NCI-H1436 (cell line): ENCODE measurements at regions not wholly inside any gene's neighbourhood (a gene's known extent, or its start where the extent isn't known, plus 50 kb on each side); places are given as distances from the start of the nearest gene placed in this dataset.
A peak's percentile ranks its signal among the peaks of the same experiment; 100 is the strongest.
"Not testable (repeated sequence)": the region's sequence is repeated elsewhere in the genome, so short reads cannot be mapped to it uniquely, and the experiment has no call there.

Experiments
- DNase-seq: peaks from one replicate; lab custom pipeline; 2025; lab: John Stamatoyannopoulos, UW

DNA sequence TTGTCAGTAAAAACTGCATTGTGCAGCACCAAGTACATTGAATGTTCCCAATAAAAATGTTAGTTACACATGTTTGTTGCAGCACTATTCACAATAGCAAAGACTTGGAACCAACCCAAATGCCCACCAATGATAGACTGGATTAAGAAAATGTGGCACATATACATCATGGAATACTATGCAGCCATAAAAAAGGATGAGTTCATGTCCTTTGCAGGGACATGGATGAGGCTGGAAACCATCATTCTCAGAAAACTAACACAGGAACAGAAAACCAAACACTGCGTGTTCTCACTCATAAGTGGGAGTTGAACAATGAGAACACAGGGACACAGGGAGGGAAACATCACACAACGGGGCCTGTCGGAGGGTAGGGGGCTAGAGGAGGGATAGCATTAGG, 401.3 kb upstream of the NR5A2 start:
- not testable (repeated sequence) for DNase-seq

DNA sequence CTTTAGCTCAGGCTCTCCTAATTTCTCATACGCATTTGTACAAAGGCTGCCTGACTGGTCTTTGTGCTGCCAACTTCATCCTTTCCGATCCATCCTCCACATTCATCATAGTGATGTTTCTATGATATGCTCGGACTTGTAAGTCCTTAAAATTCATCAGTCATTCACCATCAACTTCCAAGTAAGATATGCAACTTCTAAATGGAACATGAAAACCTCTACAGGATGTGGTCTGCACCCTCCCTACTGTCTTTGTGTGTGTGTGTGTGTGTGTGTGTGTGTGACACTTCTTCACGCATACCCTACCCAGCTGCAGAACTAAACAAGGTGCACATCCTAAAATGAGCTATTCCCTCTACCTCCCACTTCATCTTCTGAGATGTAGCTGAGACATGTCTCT, 397.9 kb upstream of the NR5A2 start:
- DNase-seq = no peak

GRCh38 chr1:199639453-199639852, 388.1 kb upstream of the NR5A2 start:
- no peak for DNase-seq

DNA sequence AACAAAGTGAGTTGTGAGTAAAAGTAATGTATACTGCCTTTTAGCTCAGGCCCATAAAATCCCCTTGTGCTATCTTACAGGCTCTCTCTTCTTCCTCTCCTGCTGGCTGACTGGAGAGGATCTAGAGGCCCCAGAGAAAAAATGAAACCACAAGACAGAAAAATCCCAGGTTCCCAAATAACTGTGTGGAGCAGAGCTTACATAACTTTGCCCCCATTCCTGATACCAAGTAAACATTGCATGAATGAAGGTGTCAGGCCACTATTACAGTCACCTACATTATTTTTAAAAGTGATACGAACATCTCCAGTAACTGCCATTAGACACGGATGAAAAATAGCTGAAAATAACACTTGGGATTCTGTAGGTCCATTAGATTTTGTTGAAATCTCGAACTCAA, 386.0 kb upstream of the NR5A2 start:
- DNase-seq = no peak

DNA sequence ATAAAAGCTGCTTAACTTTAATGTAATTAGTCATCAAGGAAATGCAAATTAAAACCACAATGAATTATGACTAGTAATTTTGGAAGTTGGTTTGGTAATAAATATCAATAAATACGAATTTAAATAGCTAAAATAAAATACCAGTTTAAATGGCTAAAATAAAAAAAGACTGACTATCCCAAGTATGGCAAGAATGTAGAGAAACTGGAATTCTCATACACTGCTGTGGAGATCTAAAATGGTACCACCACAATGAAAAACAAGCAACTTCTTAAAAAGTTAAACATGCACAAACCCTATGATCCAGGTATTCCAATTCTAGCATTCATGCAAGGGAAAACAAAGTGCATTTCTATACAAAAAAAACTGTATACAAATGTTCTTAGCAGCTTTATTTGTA, 382.6 kb upstream of the NR5A2 start:
- DNase-seq = no peak

GRCh38 chr1:199646761-199647160, 380.7 kb upstream of the NR5A2 start:
- DNase-seq = no peak

GRCh38 chr1:199657449-199657848, 370.1 kb upstream of the NR5A2 start:
- DNase-seq = no peak

- no peak for DNase-seq
These were observed 367.4 kb upstream of the NR5A2 start for GRCh38 chr1:199660071-199660470.

GRCh38 chr1:199665371-199665770, 362.1 kb upstream of the NR5A2 start:
- DNase-seq = no peak

DNA sequence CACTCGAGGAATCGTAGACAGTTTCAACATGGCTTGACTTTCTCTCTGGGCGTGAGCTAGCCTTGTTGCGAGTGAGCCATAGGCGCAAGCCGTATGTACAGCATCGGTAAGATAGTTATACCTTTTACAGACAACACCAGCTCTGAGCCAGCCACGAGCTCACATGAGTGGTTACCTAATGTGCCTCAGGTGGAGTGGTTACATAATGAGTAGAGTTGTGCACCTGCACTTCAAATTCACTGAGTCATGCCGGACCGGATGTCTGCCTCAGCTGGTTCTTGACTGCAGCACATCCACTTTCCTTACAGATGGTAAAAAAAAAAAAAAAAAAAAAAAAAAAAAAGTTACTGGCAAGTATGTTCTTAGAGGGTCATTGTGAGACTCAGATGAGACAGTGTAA, 360.4 kb upstream of the NR5A2 start:
- no peak for DNase-seq

- no peak for DNase-seq
These were observed 357.6 kb upstream of the NR5A2 start for GRCh38 chr1:199669916-199670315.

DNA sequence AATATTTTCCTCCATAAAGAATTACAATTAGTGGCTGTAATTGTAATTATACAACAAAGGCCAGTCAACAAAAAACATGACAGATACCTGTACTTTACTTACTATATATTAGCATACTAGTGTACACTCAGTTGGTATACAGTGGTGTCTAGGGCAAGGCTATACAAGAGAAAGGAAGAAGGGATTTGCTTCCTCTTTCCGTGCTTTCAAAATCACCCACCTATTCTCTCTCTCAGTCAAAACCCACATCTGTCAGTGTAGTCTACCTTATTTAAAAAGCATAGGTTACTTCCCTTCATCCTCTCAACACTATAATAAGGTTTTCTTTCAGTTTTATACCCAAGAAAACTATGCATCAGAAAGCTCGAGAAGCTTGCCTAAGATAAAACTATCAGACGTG, 355.8 kb upstream of the NR5A2 start:
- no peak for DNase-seq

GRCh38 chr1:199675937-199676336, 351.6 kb upstream of the NR5A2 start:
- no peak for DNase-seq

- DNase-seq = no peak
These were observed 348.7 kb upstream of the NR5A2 start for GRCh38 chr1:199678771-199679170.

DNA sequence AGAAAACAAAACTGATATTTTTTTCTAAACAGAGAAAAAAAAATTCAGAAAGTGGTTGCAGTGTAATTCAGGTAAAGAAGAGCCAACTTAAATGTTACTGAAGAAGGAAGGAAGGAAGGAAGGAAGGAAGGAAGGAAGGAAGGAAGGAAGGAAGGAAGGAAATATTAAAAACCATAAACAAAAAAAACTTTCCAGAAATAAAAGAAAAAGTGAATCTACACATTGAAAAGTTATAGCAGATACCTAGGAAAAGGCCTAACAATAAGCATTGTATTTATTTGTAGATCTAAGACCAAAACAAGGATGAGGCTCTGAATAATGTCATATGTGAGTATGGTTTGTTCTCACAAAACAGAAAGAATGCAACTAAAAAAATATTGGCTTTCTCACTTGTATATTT, 345.4 kb upstream of the NR5A2 start:
- DNase-seq = no peak

GRCh38 chr1:199684686-199685273, 342.7 kb upstream of the NR5A2 start:
- peak; percentile 71 for DNase-seq

DNA sequence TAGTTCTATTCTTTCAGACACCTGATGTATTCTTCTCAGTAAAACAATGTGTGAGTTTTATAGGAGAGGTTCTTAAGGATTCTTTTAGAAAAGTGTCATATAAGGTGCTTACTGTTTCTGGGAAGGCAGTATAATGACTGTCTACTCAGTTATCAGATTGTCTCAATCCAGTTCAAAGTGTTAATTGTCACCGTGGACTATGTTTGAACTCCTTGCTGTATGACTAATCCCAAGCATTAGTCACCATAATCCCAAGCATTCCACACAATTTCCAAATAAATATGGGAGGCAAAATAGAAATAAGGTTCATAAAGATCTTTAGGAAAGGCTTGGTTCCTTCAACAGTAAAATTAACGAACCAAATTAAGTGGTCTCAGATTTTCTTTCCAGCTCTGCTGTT, 342.1 kb upstream of the NR5A2 start:
- no peak for DNase-seq

DNA sequence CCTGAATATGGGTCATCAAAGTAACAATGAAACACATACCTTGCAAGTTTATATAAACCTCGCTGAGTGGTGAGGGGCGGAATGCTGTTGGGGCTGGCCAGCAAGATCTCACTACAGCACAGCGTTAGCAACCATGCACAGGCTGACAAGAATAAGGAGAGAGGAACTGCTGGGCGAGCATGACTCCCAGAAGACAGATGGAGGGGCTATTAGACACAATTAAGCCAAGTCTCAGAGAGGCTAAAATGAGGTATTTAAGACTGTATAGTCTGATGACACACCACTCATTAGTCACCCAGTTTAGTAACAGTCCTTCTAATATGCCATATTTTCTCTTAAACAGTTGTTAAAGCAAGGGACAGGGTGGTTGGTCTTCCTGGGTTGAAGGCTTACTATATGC, 340.2 kb upstream of the NR5A2 start:
- no peak for DNase-seq

DNA sequence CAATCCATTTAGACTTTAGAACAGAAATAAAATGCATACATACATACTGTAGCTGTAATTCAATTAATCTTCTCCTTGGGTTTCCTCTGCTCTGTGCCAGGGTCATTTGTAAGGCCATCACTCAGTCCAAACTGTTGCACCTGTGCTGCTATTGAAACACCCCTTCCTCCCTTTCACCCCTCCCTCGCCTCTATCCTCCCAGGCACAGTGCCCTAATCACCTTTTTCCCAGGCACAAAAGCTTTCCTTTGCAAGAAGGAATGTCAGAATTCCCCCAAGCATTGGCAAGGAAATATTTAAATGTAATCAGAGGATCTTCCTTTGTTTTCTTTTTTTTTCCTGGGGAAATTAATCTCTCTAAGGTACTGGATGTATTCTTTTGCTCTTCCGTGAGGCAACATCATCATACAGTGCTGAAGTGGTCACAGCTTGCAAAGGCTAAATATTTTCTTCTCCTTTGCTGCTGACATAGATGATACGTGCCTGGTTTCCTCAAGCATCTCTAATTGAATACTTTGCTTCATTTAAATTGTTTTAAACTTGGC, 339.3 kb upstream of the NR5A2 start:
- no peak for DNase-seq

DNA sequence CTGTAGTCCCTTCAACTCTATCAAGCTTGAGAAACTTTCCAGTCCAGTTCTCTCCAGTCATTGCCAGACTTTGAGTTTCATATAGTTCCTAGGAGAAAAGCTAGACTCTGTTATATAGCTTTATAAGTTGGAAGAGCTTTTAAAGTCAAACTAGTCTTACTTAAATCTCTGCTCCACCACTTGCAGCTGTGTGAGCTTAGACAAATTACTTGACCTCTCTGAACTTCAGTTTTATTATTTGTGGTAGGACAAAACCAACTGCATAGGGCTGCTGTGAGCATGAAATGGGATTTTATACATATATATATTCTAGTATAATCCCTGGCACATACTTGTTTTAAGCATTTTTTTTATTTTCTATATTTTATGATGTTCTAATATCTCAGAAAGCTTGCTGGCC, 338.7 kb upstream of the NR5A2 start:
- DNase-seq = no peak

DNA sequence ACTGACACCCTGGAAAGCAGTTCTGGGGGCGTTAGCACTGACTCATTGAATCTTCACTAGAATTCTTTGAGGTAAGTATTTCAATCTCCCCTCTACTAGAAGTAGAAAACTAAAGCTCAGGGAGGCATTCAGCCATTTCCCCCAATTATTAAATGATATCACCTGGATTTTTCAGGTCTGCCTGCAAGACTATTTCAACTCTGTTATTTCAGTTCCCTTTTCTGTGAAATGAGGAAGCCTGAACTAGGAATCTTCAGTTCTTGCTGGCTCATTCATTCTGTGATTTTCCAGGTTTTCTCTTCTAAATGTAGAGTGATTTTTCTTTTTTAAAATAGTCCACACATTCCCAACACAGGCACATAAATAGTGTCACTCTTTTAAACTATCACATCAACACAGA, 337.0 kb upstream of the NR5A2 start:
- DNase-seq = no peak

GRCh38 chr1:199691540-199691939, 336.0 kb upstream of the NR5A2 start:
- peak; percentile 22 for DNase-seq

DNA sequence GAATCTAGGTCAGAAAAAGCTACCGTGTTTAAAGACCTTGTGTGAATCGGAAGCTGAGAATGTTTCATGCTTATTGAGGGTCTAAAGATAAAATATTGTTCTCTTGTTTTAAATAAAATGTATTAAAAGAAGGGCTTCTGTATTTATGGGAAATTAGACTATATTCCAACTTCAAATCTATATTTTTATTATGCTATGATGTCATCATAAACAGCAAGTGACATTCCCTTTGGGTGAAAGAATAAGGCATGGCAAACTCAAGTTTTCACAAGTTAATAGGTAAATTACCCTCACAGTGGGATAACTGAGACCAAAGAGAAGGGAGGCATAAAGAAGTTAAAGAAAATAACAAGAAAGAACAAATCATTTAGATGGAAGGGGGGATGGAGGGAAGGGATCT, 333.8 kb upstream of the NR5A2 start:
- no peak for DNase-seq

DNA sequence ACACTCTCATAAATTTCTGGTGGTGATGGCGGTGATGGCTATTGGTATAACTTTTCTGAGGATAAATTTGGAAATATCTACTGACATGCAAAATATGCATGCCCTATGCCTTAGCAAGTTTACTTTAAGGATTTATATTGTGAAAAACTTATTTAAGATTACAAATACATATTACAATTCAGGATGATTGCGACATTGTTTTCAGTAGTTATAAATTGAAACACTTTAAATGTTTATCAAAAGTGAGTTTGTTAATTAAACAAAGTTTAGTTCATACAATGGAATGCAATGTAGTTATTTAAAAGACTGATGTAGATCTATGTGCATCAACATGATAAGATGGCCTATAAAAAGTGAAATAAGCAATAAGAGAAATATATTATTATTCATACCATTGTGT, 331.3 kb upstream of the NR5A2 start:
- DNase-seq = no peak

GRCh38 chr1:199698222-199698621, 329.3 kb upstream of the NR5A2 start:
- no peak for DNase-seq
